Heart left ventricle (tissue), 16 donors: ENCODE measurements at regions not wholly inside any gene's neighbourhood (a gene's known extent, or its start where the extent isn't known, plus 50 kb on each side); places are given as distances from the start of the nearest gene placed in this dataset.

ENCODE experiments used
- ATAC-seq, 4 donors: fragments of 200-7000 bp; cut with Tn5 transposase; one replicate each; pipeline ENCODE4 v1.9.1; 2020 to 2022; ENCODE audit warnings: moderate library complexity in 4 of 4, mild to moderate bottlenecking in 3 of 4, moderate number of reproducible peaks in 1 of 4
- DNase-seq, 5 donors: peaks; one replicate each; pipeline ENCODE4 v3.0.0-alpha.2; 2020
- H3K27ac ChIP-seq, 12 donors: fragments of 200-600 bp; sonication (generic) in 4 of 12; one replicate each; pipeline versions ENCODE4 v1.5.0 to v1.8.0; 2016 to 2022; ENCODE audit warnings: mild to moderate bottlenecking in 2 of 12
- H3K27me3 ChIP-seq, 9 donors: fragments of 200-600 bp; sonication (generic) in 2 of 9; one replicate each; pipeline versions ENCODE4 v1.5.1 to v1.8.0; 2016 to 2022; ENCODE audit warnings: mild to moderate bottlenecking in 3 of 9
- H3K36me3 ChIP-seq, 9 donors: fragments of 200-600 bp; sonication (generic) in 2 of 9; one replicate each; pipeline versions ENCODE4 v1.5.0 to v1.8.0; 2018 to 2022; ENCODE audit warnings: mild to moderate bottlenecking in 2 of 9
- H3K4me1 ChIP-seq, 12 donors: fragments of 200-600 bp; sonication (generic) in 4 of 12; one replicate each; pipeline versions ENCODE4 v1.5.0 to v1.8.0; 2016 to 2022; ENCODE audit warnings: mild to moderate bottlenecking in 3 of 12
- H3K4me3 ChIP-seq, 12 donors: fragments of 200-600 bp; sonication (generic) in 4 of 12; one replicate each; pipeline versions ENCODE4 v1.5.0 to v1.8.0; 2017 to 2022; ENCODE audit warnings: mild to moderate bottlenecking in 9 of 12, moderate library complexity in 4 of 12
- H3K9me3 ChIP-seq, 12 donors: fragments of 200-600 bp; sonication (generic) in 4 of 12; one replicate each; pipeline versions ENCODE4 v1.5.0 to v1.8.0; 2016 to 2022; ENCODE audit warnings: mild to moderate bottlenecking in 1 of 12
- POLR2A ChIP-seq, 2 donors: fragments of 450-650 bp; IDR thresholded peaks; one replicate each; pipeline ENCODE4 v1.6.1; 2017; ENCODE audit warnings: antibody characterized with exemption in 2 of 2, mild to moderate bottlenecking in 2 of 2, moderate library complexity in 2 of 2
- WGBS, 4 donors: extraction: QIAGEN DNeasy Blood & Tissue Kit in 2 of 4; methylation state at CpG; one replicate each; pipeline versions ENCODE4 v1.1.5 to v1.1.7; 2013 to 2018; 5-methylcytosine and 5-hydroxymethylcytosine counted together
- intact Hi-C, 10 donors: fragments of 100-400 bp; cut with DNase I; formaldehyde crosslinking; loops; one replicate each; pipeline versions ENCODE4 v1.11.1 to v1.14.2; 2022
- TF ChIP-seq, protein P1 (sequence below), 12 donors: fragments of 200-600 bp; sonication (generic) in 4 of 12; IDR thresholded peaks; one replicate each; pipeline versions ENCODE4 v1.5.0 to v1.8.0; 2018 to 2022; ENCODE audit warnings: antibody characterized with exemption in 12 of 12, mild to moderate bottlenecking in 5 of 12
- donor health status: ischemic (EF 13 %, LVEDD 7.1; RV severe dilation, severe dysfunction).
- donor health status: healthy with polysubstance abuse.
- donor health status: DM: no; HTN: yes; CAD: no.
- donor health status: DM: no; HTN: no; CAD: no.
- donor health status: ischemic (EF 25% LVEDD 6.9; RV normal size, moderate dysfunction).
- donor health status: ischemic (EF 25% LVEDD 5.7; RV mildly dilated, moderate dysfunction).
- donor health status: healthy.
- donor health status: DM: yes; HTN: yes; CAD: no.
- donor health status: ischemic (EF 35%, LVEDD 5.7; RV mildly dilated, moderate dysfunction).
- donor health status: nonischemic (EF 11% LVEDD 7.7; RV severe dilation, severe dysfunction).
- donor health status: DM: yes; HTN: yes; CAD: no.
- donor health status: PGD.
- donor health status: ischemic (EF 29% LVEDD 5.4; RV normal size, mild dysfunction).
- donor health status: nonischemic (EF 23%, LVEDD 6.1; RV moderate dilation, normal function).

DNA sequence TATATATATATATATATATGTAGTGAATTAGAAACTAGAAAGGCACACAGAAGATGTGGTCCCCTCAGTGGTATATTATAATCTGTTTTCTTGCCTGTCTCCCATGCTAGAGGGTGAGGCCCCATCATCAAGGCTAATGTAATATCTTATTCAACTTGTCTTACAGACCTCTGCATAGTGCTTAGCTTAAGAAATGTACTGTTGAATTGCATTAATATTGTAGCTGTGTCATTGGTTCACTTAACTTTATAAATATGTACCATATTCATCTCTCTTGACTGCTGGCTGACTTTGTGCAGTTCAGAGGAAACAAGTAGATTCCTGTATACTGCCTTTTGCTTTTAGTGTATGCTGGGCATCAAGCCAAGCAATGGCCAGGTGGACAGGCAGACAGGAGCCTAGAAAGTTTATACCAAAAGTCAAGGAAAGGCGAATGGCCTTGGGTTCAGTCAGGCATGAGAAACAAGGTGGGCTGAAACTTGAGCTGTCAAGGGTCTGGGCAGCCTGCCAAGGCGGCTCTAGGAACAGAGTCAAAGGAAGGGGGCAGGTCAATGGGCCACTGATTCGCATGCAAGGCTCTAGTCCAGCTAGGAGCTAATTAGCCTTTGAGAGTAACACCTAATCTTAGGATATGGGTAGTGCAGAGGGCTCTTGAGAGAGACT lies 78.8 kb upstream of the LEF1 start:
- Histone ChIP-seq H3K27me3 (no peaks in the 10 kb centered on the region), H3K27ac (no peak overlapping the region), H3K4me3 (no peak overlapping the region), H3K4me1 (no peaks in the 10 kb centered on the region), H3K9me3 (peaks cover 0 to 18% (median 0%) of the 10 kb centered on the region in 12 donors), H3K36me3 (no peaks in the 10 kb centered on the region)
- WGBS, 4 donors = 15 to 27% (median 24%) methylated on average over 3 of the region's 3 CpGs
- ATAC-seq = no peak
- DNase-seq = peak in 1 of 5 donors; percentile 31
- TF ChIP-seq POLR2A (IDR thresholded peaks at IDR 0.05) = no peak
- TF ChIP-seq, protein P1, sequence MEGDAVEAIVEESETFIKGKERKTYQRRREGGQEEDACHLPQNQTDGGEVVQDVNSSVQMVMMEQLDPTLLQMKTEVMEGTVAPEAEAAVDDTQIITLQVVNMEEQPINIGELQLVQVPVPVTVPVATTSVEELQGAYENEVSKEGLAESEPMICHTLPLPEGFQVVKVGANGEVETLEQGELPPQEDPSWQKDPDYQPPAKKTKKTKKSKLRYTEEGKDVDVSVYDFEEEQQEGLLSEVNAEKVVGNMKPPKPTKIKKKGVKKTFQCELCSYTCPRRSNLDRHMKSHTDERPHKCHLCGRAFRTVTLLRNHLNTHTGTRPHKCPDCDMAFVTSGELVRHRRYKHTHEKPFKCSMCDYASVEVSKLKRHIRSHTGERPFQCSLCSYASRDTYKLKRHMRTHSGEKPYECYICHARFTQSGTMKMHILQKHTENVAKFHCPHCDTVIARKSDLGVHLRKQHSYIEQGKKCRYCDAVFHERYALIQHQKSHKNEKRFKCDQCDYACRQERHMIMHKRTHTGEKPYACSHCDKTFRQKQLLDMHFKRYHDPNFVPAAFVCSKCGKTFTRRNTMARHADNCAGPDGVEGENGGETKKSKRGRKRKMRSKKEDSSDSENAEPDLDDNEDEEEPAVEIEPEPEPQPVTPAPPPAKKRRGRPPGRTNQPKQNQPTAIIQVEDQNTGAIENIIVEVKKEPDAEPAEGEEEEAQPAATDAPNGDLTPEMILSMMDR (IDR thresholded peaks at IDR 0.05) = no peak
- intact Hi-C loops = no loop called here

DNA sequence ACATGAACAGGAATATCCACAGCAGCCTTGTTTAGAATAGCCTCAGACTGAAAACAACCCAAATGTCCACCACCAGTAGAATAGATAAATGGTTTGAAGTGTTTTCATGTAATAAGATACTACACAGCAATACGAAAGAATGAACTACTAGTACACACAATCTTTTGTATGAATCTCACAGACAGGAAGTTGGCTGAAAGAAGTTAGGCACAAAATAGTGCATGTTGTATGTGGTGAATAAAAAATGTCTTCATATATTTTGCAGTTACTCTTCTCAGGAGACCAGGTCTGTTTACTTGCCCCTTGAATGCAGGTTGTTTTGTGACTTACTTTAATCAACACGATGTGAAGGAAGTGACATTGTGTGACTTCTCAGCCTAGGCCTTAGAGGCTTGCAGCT lies 75.9 kb upstream of the LEF1 start:
- TF ChIP-seq POLR2A (IDR thresholded peaks at IDR 0.05) = no peak
- TF ChIP-seq, protein P1 (IDR thresholded peaks at IDR 0.05) = no peak
- no peaks in the 10 kb centered on the region for H3K36me3 ChIP-seq
- no peak for DNase-seq
- H3K4me3 ChIP-seq = no peak overlapping the region
- intact Hi-C loops = no loop called here
- ATAC-seq = no peak
- WGBS, 4 donors = 63 to 78% (median 67%) methylated on average over 2 of the region's 2 CpGs
- H3K27me3 ChIP-seq = no peaks in the 10 kb centered on the region
- H3K4me1 ChIP-seq = no peaks in the 10 kb centered on the region
- H3K27ac ChIP-seq = no peak overlapping the region
- H3K9me3 ChIP-seq = peaks cover 0 to 9% (median 0%) of the 10 kb centered on the region in 12 donors

DNA sequence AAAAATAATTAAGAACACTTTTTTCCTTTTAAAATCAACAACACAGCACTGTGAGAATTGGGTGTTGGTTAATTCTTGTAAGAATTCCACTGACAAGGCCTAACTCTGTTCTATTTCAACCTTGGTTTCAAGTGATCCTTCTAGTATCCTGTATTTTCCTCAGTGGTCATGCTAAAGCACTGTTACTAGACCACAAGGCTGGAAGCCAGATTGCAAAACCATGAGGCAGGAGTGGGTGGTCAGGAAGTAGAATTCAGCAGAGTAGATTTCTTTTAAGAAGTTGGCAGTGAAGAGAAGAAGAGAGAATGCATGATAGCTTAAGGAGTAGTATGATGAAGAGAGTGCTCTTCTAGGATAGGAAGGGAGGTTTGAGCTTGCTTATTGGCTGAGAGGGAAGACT lies 71.6 kb upstream of the LEF1 start:
- Histone ChIP-seq H3K9me3 (no peaks in the 10 kb centered on the region), H3K27me3 (peaks cover 0 to 5% (median 0%) of the 10 kb centered on the region in 9 donors), H3K36me3 (no peaks in the 10 kb centered on the region), H3K4me3 (no peak overlapping the region), H3K27ac (no peak overlapping the region), H3K4me1 (no peaks in the 10 kb centered on the region)
- TF ChIP-seq POLR2A (IDR thresholded peaks at IDR 0.05) = no peak
- TF ChIP-seq, protein P1 (IDR thresholded peaks at IDR 0.05) = no peak
- intact Hi-C loops = no loop called here
- DNase-seq (no peak), ATAC-seq (no peak)

DNA sequence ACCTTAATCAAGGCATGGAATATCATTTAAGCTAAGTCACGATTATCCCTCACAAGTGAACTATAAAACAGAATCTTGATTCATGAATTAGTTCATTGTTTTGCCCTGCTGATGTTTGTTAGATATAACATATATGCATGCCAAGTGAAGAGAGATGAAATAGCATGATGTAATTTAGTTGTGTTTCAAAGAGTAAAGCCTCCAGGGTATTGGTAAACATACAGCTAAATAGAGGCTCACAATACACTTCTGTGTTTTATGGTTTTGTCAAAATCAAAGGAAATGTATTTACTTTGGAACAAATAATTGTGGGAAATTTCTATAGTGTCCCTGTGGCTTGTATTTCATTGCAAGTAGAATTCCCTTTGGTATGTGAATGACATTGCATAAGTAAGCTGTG lies 69.0 kb upstream of the LEF1 start:
- Histone ChIP-seq H3K4me3 (no peak overlapping the region), H3K9me3 (peaks cover 0 to 3% (median 0%) of the 10 kb centered on the region in 12 donors), H3K27ac (no peak overlapping the region), H3K36me3 (no peaks in the 10 kb centered on the region), H3K4me1 (no peaks in the 10 kb centered on the region), H3K27me3 (peaks cover 0 to 5% (median 0%) of the 10 kb centered on the region in 9 donors)
- TF ChIP-seq POLR2A (IDR thresholded peaks at IDR 0.05) = no peak
- TF ChIP-seq, protein P1 (IDR thresholded peaks at IDR 0.05) = no peak
- intact Hi-C loops = no loop called here
- 61 to 78% (median 67%) methylated on average over 1 of the region's 1 CpG for WGBS, 4 donors
- ATAC-seq (no peak), DNase-seq (no peak)
